SK-N-SH treated with all-trans-retinoic acid at 6 μM for 48 hours (cell line): ENCODE measurements at regions not wholly inside any gene's neighbourhood (a gene's known extent, or its start where the extent isn't known, plus 50 kb on each side); places are given as distances from the start of the nearest gene placed in this dataset.

Source experiments
- CREB5 ChIP-seq: fragments of 250-450 bp; sonication (Bioruptor Pico); IDR thresholded peaks from 2 replicates; pipeline ENCODE4 v1.5.1; 2020; ENCODE audit warnings: low read depth, mild to moderate bottlenecking, moderate library complexity
- PATZ1 ChIP-seq: fragments of 250-450 bp; sonication (Bioruptor Pico); IDR thresholded peaks from 2 replicates; pipeline ENCODE4 v1.8.0; 2020; ENCODE audit warnings: mild to moderate bottlenecking, moderate library complexity, borderline replicate concordance
- POU6F1 ChIP-seq: fragments of 250-450 bp; sonication (Bioruptor Pico); IDR thresholded peaks from 2 replicates; pipeline ENCODE4 v1.8.0; 2021; ENCODE audit warnings: low read depth, mild to moderate bottlenecking, moderate library complexity, borderline replicate concordance
- ZNF8 ChIP-seq: fragments of 450-650 bp; formaldehyde crosslinking; IDR thresholded peaks from 2 replicates; pipeline ENCODE4 v1.5.0; 2020; ENCODE audit warnings: mild to moderate bottlenecking, moderate library complexity

- TF ChIP-seq CREB5 (CRISPR knock-in tag) (no peak), POU6F1 (CRISPR knock-in tag) (no peak), PATZ1 (CRISPR knock-in tag) (no peak), ZNF8 (no peak)
Observed at GRCh38 chr13:103431856-103432255, 365.6 kb upstream of the SLC10A2 start.
